ENCODE measurements at regions not wholly inside any gene's neighbourhood (a gene's known extent, or its start where the extent isn't known, plus 50 kb on each side); places are given as distances from the start of the nearest gene placed in this dataset.

DNA sequence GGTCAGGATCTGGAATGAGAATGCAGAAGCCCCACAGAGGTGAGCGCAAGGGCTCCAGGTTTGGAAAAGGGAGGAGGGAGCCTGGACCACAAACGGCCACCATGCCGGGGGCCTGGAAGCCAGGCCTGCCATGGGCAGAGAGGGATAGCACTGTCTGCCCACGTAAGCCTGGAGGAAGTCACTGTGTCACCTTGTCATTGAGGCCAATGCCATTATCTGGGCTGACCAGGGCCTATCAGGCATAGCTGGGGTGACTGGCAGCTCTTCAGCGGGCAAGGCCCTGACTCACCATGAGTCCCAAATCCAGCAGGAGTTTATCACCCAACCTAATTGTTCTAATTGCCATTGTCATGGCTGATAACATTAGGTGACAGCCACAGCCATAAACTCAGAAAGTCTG is 84.6 kb downstream of the MATN1 start:
- FAIRE-seq (no peak), DNase-seq (ENCODE audit: insufficient read length, low spot score) (no peak)

DNA sequence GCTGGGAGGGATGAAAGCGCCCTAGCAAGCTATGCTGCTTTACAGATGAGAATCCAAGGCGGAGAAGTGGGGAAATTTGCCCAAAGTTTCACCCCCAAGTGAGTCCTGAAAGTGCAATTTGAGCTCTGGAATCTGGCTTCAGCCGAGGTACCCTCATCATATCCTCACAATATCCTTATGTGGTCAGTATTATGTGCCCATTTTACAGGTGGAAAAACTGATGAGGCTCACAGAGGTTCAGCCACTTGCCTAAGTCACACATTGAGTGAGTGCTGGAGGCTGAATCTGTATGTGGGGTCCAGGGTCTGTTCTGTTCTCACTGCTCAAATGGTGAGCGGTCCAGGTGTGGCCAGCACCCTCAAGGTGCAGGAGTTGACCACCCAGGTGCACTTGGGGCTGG is 85.3 kb downstream of the MATN1 start:
- no peak for DNase-seq (ENCODE audit: insufficient read length, low spot score)
- FAIRE-seq: no peak

DNA sequence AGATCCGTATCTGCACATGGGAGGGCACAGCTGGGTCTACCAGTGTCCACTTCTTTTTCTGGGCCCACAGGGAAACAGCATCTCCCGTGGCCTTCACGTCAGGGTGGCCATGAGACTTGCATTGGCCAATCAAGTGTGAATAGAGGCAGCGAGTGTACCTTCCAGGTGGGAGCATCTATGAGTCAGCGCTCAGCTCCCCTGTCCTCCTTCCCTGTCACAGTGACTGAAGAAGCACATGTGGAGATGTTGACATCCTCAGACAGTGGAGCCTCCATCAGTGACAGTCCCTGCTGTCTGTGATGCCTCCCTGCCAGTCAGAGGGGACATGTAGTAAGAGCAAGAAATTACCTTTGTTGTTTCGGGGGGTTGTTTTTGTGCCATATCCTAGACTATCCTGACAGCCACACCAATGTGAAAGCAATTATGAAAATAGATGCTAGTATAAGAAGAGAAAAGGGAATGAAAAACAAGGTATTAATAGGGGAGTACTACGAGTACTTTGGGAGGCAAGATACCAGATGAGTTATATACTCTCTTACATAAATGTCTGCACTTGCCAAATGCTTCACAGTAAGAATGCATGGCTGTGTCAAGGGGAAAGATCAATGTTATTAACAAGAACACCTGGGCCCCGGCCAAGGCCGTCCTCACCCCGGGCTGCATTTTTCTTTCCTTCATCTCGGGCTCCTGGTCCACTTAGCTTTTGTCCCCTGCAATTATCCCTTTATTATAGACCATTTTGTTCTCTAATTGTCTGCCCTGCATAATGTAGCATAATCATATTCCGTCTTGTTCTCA is 86.0 kb downstream of the MATN1 start:
- FAIRE-seq: no peak
- DNase-seq (ENCODE audit: insufficient read length, low spot score): no peak

DNA sequence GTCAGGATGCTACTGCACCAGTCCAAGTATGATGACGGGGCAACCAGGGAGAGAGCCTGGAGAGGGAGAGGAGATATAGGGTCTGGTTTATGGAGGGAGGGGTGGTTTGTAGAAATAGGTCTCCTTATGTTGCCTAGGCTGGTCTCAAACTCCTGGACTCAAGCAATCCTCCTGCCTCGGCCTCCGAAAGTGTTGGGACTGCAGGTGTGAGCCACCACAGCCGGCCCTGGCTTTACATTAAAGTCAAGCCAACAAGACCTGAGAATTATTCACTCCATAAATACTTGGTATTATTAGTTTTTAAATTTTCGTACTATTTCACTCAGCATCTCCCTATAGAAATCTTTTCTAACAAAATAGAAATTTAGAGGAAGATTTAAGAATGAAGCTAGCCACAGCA is 86.8 kb downstream of the MATN1 start:
- DNase-seq (ENCODE audit: insufficient read length, low spot score): no peak
- FAIRE-seq: no peak

DNA sequence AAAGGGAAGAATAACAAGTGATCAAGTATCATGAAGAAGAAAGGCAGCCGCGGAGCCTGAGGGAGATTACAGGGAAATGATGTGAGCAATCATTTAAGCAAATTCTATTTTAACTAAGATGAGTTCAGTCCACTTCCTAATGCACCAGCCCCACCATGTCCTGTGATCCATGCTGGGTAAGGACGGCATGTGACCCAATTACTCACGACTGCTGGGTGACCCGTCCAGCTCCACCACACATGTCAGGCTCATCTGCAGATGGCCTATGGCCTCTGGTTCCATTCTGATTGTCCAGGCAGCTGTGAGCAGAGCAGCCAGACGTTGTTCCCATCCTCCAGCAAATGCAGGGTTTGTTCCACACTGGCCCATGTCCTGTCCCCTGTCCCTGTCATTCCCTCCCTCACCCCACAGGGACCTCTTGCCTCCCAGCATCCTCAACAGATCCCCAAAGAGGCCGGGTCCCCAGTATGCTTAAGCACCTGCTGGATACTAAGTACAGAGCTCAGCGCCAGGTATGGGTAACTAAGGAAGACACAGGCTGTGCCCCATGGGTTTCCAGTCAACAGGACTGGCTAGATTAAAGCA is 87.9 kb downstream of the MATN1 start:
- FAIRE-seq: no peak
- no peak for DNase-seq (ENCODE audit: insufficient read length, low spot score)

DNA sequence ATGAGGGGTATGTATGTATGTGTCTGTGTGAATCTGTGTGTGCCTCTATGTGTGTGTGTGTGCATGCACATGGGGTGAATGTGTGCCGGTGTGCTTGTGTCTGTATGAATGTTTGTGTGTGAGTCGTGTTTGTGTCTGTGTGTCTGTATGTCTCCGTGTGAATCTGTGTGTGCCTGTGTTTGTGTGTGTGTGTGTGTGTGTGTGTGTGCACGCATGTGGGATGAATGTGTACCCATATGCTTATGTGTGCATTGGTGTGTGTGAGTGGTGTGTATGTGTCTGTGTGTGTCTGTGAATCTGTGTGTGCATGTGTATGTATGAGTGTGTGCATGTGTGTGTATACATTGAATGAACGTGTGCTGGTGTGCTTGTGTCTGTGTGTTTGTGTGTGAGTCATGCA is 88.9 kb downstream of the MATN1 start:
- DNase-seq (ENCODE audit: insufficient read length, low spot score): no peak
- peak; percentile 91 for FAIRE-seq

DNA sequence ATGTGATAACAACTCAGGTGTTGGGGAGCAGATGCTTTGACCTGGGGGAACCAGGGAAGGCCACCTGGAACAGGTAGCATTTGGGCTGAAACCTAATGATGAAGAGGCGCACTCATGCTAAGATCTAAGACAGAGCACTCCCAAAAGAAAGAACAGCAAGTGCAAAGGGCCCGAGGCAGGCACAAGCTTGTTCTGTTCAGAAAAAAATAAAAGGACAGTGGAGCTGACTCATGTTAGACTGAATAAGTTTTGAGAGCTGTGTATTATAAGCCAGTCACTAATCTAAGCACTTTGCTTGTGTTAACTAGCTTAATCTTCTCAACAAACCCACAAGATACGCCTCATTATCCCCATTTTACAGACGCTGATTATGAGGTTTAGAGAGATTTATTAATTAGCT is 90.1 kb downstream of the MATN1 start:
- FAIRE-seq (no peak), DNase-seq (ENCODE audit: insufficient read length, low spot score) (no peak)

DNA sequence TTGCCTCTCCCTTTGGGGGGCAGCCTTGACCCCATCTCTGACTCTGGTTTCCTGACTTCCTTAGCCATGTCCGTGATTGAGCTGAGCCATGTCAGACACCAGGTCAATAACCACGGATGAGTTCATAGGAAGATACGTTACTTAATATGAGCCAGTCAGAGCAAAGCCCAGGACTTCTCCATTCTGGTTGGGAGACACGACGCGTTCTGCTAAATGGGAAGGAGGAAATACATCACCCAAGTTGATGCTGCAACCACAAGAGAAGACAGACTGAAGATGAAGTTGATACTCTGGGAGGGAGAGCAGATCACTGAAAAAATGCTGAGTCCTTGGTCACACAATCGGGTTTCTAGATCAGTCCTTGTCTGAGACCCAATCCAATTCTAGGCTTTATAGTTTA is 90.9 kb downstream of the MATN1 start:
- no peak for FAIRE-seq
- DNase-seq (ENCODE audit: insufficient read length, low spot score): no peak

DNA sequence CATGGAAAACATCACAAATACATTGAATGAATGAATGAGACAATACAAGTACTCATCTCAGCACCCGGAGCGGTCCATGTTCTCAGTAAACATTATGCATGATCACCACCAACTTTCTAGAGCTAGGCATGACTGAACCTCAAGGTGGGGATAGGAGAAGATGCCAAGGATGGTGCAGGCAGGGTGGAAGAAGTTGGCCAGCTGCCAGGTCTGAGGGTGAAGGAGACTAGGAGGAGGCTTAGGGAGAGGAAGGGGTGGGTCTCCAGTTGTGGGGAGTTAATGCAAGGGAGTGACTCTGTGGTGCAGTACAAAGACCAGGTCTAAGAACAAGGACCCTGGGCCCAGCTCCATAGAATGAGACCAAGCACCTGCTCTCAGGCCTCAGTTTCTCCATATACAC is 91.7 kb downstream of the MATN1 start:
- FAIRE-seq: no peak
- DNase-seq (ENCODE audit: insufficient read length, low spot score): no peak

DNA sequence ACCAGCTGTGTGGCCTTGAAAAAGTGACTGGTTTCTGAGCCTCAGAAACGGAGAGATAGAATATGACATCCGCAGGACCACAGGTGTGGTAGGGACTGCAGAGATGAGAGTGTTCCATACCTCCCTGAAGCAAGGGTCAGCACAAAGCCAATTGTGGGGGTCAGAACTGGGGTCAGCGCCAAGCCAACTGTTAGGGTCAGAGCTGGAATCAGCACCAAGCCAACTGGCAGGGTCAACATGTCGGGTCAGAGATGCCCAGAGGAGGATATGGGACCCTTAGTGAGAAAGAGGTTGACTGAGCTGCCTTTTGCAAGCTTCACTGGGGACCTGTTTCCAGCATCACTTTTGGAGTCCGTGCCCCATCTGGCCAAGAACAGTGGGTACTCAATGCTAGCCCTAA is 93.9 kb downstream of the MATN1 start:
- FAIRE-seq (no peak), DNase-seq (ENCODE audit: insufficient read length, low spot score) (no peak)

DNA sequence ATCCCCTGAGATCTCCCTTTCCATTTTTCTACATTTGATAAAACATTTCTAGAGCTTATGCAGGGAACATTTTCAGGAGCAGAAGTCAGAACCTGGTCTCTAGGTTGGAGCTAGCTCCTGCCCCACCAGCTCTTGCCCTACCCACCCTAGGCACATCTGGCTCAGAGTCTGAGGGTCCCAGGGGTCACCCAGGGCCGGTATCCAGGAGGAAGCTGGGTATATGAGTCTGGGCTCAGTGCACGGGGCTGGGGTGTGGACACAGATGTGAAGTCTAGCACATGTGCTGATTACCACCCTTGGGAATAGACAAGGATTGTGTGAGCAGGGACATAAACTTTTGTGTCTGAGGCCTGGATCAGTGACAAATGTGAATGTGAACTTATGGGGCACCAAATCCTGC is 95.4 kb downstream of the MATN1 start:
- no peak for FAIRE-seq
- DNase-seq (ENCODE audit: insufficient read length, low spot score): no peak

DNA sequence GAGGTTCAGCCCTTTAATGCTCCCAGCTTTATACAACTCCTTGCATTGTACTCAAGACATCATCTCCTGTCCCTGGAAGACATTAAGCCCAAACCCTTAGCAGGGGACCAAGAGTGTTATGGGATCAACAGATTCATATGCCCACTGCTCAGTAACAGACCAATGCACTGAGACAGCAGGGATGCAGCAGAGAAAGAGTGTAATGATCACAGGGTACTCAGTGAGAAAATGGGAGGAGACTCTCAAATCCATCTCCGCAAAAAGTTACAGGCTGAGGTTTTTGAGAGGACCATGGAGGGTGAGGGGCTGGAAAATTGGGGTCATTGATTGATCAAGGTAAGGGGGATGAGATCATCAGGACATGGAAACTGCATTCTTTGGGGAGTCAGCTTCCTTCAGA is 96.2 kb downstream of the MATN1 start:
- FAIRE-seq (no peak), DNase-seq (ENCODE audit: insufficient read length, low spot score) (no peak)

DNA sequence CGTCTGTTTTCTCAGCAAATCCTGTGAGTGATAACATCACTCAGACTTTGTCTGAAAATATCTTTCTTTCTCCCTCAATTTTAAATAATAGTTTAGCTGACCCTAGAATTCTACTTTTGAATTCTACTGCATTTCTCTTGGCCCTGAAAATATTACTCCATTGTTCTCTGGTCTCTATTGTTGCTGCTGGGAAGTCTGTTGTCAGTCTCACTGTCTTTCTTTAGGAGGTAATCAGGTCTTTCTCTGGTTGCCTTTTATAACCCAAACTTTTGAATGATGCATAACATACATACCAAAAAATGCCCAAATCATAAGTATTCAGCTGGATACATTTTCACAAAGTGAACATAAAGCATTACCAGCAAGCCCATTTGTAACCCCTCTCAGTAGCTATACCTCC is 100.0 kb downstream of the MATN1 start:
- FAIRE-seq: no peak

DNA sequence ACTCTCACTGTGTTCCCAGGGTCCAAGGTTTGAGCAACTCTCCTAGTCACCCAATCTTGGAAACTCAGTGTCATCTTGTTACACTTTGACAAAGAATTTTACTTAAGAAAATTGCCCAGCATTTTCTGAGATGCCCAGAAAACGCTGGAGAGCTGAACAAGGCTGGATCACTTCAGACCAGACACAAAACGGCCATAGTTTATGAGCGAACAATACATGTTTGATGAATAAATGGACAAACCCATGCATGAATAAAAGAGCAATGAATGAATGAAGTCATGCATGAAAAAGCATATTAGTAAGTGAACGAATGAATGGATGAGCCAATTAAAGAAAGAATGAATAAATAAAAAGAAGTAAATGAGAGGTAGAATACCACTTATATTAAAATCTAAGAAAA is 103.8 kb downstream of the MATN1 start:
- no peak for DNase-seq (ENCODE audit: insufficient read length, low spot score)
- FAIRE-seq: no peak

More for the DNA sequence above, 100.0 kb downstream of the MATN1 start:
- DNase-seq (ENCODE audit: insufficient read length, low spot score): no peak

DNA sequence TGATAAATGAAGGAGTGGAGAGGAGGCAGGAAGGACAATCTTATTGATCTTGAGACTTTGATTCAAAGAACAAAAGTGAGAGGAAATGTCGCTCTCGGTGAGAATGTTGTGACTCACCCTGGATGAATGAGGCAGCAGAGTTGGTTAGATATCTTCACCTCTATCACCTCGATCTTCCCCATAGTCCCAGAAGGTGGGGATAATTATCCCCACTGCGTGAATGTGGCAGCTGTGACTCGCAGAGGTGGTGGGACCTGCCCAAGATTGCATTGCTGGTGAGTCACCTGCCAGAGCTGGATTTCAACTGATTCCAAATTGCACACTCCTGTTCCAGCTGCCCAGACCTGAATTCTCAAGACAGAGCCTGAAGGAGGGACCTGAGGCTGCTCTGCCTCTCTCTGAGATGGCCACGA is 105.0 kb downstream of the MATN1 start:
- DNase-seq (ENCODE audit: insufficient read length, low spot score) (peak; percentile 19), FAIRE-seq (no peak)

DNA sequence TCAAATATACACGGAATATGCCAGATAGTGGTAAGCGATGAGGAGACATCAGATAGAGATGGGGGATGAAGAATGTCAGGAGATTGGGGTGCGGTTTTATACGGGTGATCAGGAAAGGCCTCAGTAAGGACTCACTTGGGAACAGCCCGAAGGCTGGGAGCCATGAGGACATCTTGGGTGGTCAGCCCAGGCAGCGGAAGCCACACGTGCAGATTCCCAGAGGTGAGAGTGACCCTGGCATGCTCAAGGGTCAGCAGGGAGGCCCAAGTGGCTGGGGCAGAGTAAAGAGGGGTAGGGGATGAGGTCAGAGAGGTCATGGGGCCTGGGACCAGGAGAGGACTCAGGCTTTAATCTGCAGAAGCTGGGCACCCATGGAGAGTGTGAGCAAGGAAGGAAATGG is 106.6 kb downstream of the MATN1 start:
- DNase-seq (ENCODE audit: insufficient read length, low spot score): no peak
- no peak for FAIRE-seq

DNA sequence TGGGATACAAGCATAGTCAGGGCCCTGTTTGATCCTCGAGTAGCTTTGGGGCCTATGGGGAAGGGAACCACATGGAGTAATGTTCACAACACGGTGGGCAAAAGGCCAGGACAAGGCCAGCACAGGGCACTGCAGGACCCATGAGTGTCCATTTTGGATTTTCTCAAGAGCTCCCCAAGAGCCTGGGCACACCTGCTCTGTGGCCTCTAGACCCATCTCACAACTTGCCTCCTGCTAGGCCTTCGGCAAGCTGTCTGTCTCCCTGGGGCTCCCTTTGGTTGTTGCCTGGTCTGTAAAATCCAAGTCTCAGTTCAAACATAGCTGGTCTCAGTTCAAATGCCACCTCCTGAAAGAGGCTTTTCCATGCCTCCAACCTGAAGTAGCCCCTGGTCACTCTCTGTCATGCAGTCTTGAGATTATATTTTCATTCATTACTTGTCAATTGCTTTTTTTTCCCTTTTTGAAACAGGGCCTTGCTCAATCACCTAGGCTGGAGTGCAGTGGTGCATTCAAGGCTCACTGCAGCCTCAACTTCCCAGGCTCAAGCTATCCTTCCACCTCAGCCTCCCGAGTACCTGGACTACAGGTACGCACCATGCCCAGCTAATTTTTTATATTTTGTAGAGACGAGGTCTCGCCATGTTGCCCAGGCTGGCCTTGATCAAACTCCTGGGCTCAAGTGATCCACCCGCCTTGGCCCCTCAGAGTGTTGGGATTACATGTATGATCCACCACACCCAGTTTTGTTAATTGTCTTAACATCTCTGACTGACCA is 107.4 kb downstream of the MATN1 start:
- no peak for DNase-seq (ENCODE audit: insufficient read length, low spot score)
- FAIRE-seq: no peak

DNA sequence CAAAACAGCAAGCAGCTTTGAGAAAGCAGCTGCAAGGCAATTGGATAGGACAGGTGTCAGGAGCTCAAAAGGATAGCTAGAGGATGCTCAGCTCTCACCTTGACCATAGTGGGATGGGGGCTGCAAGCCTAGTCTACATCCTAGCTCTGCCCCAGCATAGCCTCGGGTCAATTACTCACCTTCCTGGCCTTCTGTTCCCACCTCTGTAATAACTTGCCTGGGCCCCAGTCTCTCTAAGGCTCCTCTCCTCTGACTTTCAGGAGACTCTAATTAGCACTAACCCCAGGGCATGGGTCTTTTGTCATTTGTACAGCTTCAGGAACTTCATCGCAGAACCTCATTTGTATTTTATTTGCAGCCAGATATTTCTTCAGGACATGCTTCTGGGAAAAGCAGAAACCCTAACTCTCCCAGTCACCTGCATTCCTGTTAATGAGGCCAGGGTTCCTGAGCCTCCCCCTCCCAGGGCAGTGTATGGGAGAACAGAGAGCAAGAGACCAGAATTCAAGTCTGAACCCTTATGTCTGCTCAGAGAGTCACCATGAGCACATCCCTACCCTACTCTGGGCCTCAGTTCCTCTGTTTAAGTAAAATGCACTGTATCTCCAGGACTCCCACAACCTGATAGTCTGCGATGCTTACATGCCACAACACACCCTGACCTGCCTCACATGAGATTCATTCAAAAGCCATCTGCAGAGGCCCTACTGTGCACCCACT is 108.1 kb downstream of the MATN1 start:
- no peak for FAIRE-seq

DNA sequence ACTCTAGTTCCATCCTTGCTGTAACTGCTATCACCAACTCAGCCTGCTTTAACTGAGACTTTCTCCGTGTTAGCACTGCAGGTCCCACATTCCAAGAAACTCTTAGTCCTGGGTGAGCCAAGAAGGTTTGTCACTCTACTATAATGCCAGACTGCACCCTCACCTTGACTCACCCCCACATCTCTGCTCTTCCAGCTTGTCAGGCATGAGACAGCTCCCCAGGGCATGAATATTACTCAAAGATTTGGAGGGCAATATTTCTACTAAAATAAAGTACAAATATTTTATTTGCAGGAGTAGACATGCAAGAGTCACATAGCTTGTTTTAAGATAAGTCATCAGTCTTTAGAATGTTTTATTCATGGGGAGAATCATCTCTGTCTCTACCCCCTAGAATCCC is 110.2 kb downstream of the MATN1 start:
- DNase-seq (ENCODE audit: insufficient read length, low spot score): no peak
- no peak for FAIRE-seq

More for the DNA sequence above, 108.1 kb downstream of the MATN1 start:
- no peak for DNase-seq (ENCODE audit: insufficient read length, low spot score)

DNA sequence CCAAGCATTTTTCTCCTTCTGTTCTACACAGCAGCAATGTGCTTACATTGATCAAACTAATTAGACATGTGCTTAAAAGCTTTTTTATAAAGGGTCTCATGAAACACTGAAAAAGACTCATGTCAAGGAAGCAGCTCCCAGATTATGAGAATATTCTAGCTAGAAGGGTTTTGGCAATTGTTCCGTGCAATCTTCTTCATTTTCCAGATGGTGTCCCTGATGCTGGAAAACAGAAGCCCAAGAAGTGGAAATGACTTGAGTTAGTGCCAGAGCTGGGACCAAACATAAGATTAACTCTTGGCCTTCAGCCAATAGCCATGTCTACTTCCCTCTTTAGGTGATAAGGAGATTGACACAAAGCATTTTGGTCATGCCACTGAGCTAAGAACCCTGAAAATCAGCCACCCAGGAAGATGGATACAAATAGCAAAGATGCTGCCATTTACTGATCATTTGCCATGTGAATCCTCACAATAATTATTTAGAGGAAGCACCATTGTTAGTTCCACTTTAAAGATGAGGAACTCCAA is 110.8 kb downstream of the MATN1 start:
- DNase-seq (ENCODE audit: insufficient read length, low spot score) (no peak), FAIRE-seq (no peak)

DNA sequence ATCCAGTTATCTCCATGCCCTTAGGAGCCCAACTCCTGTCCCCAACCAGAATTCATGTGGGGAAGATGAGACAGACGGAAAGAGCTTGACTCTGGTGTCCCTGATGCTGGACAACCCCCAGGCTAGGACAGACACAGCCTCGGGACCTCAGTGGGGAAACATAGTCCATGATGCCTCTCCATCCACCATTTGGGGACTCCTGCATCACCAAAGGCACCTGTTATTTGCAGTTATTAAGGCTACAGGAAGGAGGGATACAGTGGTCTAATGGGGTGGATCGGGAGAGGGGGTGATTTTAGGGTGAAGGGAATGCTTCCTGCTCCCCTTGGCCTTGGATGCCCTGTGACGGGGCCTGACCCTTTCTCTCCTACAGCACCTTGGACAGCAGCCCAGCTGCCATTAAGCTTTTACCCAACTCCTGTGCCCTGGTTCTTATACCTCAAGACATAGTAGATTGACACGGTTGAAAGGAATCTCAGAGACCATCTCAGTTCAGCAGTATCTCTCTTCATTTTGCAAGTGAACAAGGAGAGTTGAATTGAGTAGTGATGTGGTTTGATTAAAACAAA is 111.6 kb downstream of the MATN1 start:
- no peak for DNase-seq (ENCODE audit: insufficient read length, low spot score)
- no peak for FAIRE-seq
